Activated CD4-positive, CD25-positive, alpha-beta regulatory T cell treated with anti-CD3 and anti-CD28 coated beads, Interleukin-2, amount 50 U/mL, for 24 hours (primary cell): ENCODE measurements at regions not wholly inside any gene's neighbourhood (a gene's known extent, or its start where the extent isn't known, plus 50 kb on each side); places are given as distances from the start of the nearest gene placed in this dataset.

ENCODE experiments used
- ATAC-seq, 2 donors: fragments of 150-1000 bp; cut with Tn5 transposase; one replicate each; pipeline ENCODE4 v1.10.0; 2021; ENCODE audit warnings: mild to moderate bottlenecking in 1 of 2, moderate library complexity in 1 of 2

- ATAC-seq = no peak
Measured at GRCh38 chr17:71234349-71234748, 886.5 kb upstream of the SOX9 start.

- no peak for ATAC-seq
Measured at GRCh38 chr17:71237903-71238538, 882.8 kb upstream of the SOX9 start.

- ATAC-seq = no peak
Measured at GRCh38 chr17:71247441-71248015, 873.3 kb upstream of the SOX9 start.

GRCh38 chr17:71251276-71251675 lies 869.5 kb upstream of the SOX9 start:
- no peak for ATAC-seq

- no peak for ATAC-seq
Measured at GRCh38 chr17:71251951-71252350, 868.9 kb upstream of the SOX9 start.

GRCh38 chr17:71252436-71252835 lies 868.4 kb upstream of the SOX9 start:
- no peak for ATAC-seq

- no peak for ATAC-seq
Measured at GRCh38 chr17:71257096-71257495, 863.7 kb upstream of the SOX9 start.

- no peak for ATAC-seq
Measured at GRCh38 chr17:71260366-71260940, 860.4 kb upstream of the SOX9 start.

GRCh38 chr17:71262586-71262985 lies 858.2 kb upstream of the SOX9 start:
- no peak for ATAC-seq

- no peak for ATAC-seq
Measured at GRCh38 chr17:71267668-71268067, 853.2 kb upstream of the SOX9 start.

- no peak for ATAC-seq
Measured at GRCh38 chr17:71269201-71269600, 851.6 kb upstream of the SOX9 start.

GRCh38 chr17:71273441-71273840 lies 847.4 kb upstream of the SOX9 start:
- no peak for ATAC-seq

GRCh38 chr17:71276079-71276478 lies 844.7 kb upstream of the SOX9 start:
- no peak for ATAC-seq

- ATAC-seq = no peak
Measured at GRCh38 chr17:71283486-71283885, 837.3 kb upstream of the SOX9 start.

GRCh38 chr17:71284032-71284755 lies 836.6 kb upstream of the SOX9 start:
- no peak for ATAC-seq

- ATAC-seq = no peak
Measured at GRCh38 chr17:71286625-71287024, 834.2 kb upstream of the SOX9 start.

- ATAC-seq = no peak
Measured at GRCh38 chr17:71287071-71287823, 833.6 kb upstream of the SOX9 start.

- ATAC-seq = no peak
Measured at GRCh38 chr17:71292006-71292405, 828.8 kb upstream of the SOX9 start.

GRCh38 chr17:71296005-71296404 lies 824.8 kb upstream of the SOX9 start:
- no peak for ATAC-seq

- no peak for ATAC-seq
Measured at GRCh38 chr17:71301063-71301462, 819.8 kb upstream of the SOX9 start.

GRCh38 chr17:71302721-71303549 lies 817.9 kb upstream of the SOX9 start:
- no peak for ATAC-seq

- no peak for ATAC-seq
Measured at GRCh38 chr17:71304498-71305158, 816.2 kb upstream of the SOX9 start.
